AG10803 (cell line): ENCODE measurements at regions not wholly inside any gene's neighbourhood (a gene's known extent, or its start where the extent isn't known, plus 50 kb on each side); places are given as distances from the start of the nearest gene placed in this dataset.

Experiments
- DNase-seq: peaks from one replicate; pipeline ENCODE4 v3.0.0; 2010; ENCODE audit warnings: low read depth
- H3K4me3 ChIP-seq: 2 replicates; pipeline ENCODE4 v1.5.1; 2011; ENCODE audit warnings: mild to moderate bottlenecking, low read length, control low read depth
- TF ChIP-seq, protein P1 (sequence below): conservative IDR thresholded peaks from 2 replicates; pipeline ENCODE4 v1.5.1; 2011; ENCODE audit warnings: mild to moderate bottlenecking, low read length, control low read depth, inconsistent platforms

GRCh38 chr10:6912424-6912823, 332.3 kb upstream of the PRKCQ start:
- H3K4me3 ChIP-seq, result no peak overlapping the region
- no peak for DNase-seq
- TF ChIP-seq, protein P1, sequence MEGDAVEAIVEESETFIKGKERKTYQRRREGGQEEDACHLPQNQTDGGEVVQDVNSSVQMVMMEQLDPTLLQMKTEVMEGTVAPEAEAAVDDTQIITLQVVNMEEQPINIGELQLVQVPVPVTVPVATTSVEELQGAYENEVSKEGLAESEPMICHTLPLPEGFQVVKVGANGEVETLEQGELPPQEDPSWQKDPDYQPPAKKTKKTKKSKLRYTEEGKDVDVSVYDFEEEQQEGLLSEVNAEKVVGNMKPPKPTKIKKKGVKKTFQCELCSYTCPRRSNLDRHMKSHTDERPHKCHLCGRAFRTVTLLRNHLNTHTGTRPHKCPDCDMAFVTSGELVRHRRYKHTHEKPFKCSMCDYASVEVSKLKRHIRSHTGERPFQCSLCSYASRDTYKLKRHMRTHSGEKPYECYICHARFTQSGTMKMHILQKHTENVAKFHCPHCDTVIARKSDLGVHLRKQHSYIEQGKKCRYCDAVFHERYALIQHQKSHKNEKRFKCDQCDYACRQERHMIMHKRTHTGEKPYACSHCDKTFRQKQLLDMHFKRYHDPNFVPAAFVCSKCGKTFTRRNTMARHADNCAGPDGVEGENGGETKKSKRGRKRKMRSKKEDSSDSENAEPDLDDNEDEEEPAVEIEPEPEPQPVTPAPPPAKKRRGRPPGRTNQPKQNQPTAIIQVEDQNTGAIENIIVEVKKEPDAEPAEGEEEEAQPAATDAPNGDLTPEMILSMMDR, result no peak

DNA sequence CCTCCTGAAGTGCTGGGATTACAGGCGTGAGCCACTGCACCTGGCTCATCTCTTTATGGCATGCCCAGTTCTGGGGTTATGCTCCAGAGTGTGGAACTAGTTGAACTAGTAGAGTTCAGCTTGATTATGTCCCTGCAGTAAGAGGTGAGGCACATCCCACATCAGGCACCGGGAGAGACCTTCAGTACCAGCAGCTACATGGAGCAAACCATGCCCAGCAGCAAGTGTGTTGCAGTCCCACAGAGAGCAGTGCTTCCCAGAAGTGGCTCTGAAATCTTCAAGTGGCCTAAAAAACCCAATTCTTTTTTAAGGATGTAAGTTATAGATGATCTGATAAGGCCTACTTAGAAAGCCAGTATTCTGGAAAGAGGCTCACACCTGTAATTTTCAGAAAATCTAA, 331.9 kb upstream of the PRKCQ start:
- DNase-seq, result no peak
- no peak overlapping the region for H3K4me3 ChIP-seq
- TF ChIP-seq, protein P1, result no peak

DNA sequence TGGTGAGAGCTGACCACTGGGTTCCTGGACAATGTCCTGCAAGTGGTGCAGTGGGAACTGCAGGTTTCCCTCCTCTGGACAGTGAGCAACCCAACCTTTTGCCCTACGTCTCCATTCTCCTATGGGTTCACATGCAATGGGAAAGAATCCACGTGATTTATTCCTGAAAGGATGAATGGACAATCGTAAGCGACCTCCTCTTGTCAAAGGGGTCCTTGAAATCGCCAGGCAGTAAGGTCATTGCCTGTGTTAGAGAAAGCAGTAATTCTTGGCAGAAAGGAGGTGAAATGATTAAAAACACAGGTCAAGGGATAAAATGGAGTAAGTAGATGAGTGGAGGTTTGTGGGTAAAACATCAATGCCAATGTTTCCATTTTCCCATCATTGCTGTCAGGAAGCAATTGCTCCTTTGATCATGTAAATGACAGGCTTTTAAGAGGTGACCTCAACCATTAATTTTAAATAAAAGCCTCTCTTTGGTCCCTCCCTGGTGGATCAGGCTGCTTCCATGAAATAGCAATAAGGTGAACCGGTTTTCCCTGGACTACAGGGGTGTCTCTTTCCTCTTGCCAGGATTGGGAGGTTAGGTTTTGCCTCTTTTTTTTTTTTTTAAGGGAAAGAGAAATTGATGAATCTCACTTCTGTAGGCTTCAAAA, 330.0 kb upstream of the PRKCQ start:
- H3K4me3 ChIP-seq, result no peak overlapping the region
- TF ChIP-seq, protein P1, result no peak
- DNase-seq, result no peak

DNA sequence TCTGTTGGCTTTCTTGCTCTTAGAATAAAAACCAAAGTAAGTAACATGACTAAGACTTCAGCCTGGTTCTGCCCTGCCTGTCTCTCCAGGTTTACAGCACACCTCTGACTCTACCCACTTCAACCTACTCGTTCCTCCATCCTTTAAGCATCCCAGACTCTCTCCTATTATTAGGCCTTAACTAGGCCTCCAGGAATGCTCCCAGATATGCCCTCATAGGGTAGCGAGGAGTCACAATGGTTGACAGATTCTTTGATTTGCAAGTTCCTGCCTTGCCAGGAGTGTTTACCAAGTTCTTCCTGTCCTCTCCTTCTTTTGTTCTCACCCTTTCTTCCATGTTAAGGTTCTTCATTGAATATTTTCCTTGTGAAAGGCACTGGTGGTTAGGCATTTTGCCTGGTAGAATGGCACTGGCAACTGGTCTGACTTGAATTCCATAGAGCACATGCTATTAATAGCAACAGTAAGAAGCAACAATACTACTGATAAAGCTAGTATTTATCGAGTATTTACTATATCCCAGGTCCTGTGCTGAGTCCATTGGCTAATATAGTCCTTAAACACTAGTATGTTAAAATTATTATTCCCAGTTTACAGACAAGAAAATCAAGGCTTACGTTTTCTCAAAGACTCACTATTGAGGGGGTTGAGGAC, 327.9 kb upstream of the PRKCQ start:
- TF ChIP-seq, protein P1, result no peak
- H3K4me3 ChIP-seq, result no peak overlapping the region
- DNase-seq, result no peak

DNA sequence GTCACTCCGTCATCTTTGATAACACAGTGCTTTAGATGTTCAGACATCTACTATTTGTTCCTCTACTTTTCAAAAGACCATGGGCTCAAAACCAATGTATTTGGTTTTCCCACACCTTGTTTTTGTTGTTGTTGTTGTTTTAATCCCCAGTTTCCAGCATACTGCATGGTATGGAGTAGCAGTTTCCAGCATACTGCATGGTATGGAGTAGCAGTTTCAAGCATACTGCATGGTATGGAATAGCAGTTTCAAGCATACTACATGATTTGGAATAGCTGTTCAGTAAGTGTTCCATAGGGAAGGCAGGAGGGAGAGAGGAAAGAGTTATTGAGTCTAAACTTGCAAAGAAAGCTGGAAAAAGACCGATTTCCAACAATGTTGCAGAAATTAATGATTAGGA, 314.3 kb upstream of the PRKCQ start:
- TF ChIP-seq, protein P1, result no peak
- H3K4me3 ChIP-seq, result no peak overlapping the region
- no peak for DNase-seq

GRCh38 chr10:6892864-6893263, 312.8 kb upstream of the PRKCQ start:
- DNase-seq, result no peak
- TF ChIP-seq, protein P1, result no peak
- no peak overlapping the region for H3K4me3 ChIP-seq

DNA sequence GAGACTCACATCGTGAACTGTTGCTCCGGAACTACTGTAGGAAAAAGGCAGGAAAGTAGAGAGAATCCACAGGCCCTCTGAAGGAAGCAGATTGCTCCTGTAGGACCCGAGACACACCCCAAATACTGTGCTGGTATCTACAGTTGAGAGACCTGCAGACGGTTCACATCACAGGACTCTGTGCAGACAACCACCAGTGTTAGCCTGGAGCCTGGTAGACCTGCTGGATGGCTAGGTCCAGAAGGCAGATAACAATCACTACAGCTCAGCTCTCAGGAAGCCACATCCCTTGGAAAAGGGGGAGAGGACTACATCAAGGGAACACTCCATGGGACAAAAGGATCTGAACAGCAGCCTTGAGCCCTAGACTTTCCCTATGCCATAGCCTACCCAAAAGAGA, 311.8 kb upstream of the PRKCQ start:
- no peak for DNase-seq
- no peak overlapping the region for H3K4me3 ChIP-seq
- TF ChIP-seq, protein P1, result no peak
